Left ventricle myocardium inferior (tissue), 1 donor: ENCODE measurements at regions not wholly inside any gene's neighbourhood (a gene's known extent, or its start where the extent isn't known, plus 50 kb on each side); places are given as distances from the start of the nearest gene placed in this dataset.
A peak's percentile ranks its signal among the peaks of the same experiment; 100 is the strongest.

Experiments
- DNase-seq: peaks from one replicate; pipeline ENCODE4 v3.0.0-alpha.2; 2020
- H3K27ac ChIP-seq: fragments of 200-600 bp; replicated peaks from 2 replicates; pipeline ENCODE4 v1.8.0; 2021
- H3K27me3 ChIP-seq: fragments of 200-600 bp; 2 replicates; pipeline ENCODE4 v1.8.0; 2021; ENCODE audit warnings: low read depth
- H3K36me3 ChIP-seq: fragments of 200-600 bp; 2 replicates; pipeline ENCODE4 v1.8.0; 2021
- H3K4me1 ChIP-seq: fragments of 200-600 bp; 2 replicates; pipeline ENCODE4 v1.8.0; 2021
- H3K4me3 ChIP-seq: fragments of 200-600 bp; 2 replicates; pipeline ENCODE4 v1.8.0; 2021; ENCODE audit warnings: mild to moderate bottlenecking, moderate library complexity
- H3K9me3 ChIP-seq: fragments of 200-600 bp; replicated peaks from 2 replicates; pipeline ENCODE4 v1.8.0; 2021
- intact Hi-C: fragments of 100-400 bp; cut with micrococcal nuclease; formaldehyde crosslinking; loops from one replicate; pipeline ENCODE4 v1.11.0; 2022
- TF ChIP-seq, protein P1 (sequence below): fragments of 200-600 bp; IDR thresholded peaks from 2 replicates; pipeline ENCODE4 v1.8.0; 2021; ENCODE audit warnings: antibody characterized with exemption, mild to moderate bottlenecking, borderline replicate concordance
- donor health status: DM: no; HTN: yes; CAD: no; lungs with severe emphysema.

DNA sequence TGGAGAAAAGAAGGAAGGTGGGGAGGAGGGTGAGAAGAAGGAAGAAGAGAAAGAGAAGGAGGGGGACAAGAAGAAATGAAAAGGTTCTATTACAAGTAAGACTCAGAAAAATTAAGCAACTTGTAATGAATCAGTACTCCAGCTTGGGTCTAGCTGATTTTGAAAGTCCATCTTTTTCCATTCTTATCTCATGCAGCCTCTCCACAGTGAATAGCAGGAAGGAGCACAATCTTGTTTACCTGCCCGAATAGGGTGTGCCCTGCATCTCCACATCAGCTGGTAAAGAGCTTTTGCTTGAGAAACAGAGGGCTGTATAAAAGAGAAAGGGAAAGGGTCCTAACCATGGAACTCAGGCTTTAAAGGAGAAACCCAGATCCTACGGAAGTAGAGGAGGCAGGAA lies 348.8 kb downstream of the TPBG start:
- DNase-seq: no peak
- peaks cover 8% of the 10 kb centered on the region for H3K4me1 ChIP-seq
- H3K4me3 ChIP-seq: no peak overlapping the region
- TF ChIP-seq, protein P1, sequence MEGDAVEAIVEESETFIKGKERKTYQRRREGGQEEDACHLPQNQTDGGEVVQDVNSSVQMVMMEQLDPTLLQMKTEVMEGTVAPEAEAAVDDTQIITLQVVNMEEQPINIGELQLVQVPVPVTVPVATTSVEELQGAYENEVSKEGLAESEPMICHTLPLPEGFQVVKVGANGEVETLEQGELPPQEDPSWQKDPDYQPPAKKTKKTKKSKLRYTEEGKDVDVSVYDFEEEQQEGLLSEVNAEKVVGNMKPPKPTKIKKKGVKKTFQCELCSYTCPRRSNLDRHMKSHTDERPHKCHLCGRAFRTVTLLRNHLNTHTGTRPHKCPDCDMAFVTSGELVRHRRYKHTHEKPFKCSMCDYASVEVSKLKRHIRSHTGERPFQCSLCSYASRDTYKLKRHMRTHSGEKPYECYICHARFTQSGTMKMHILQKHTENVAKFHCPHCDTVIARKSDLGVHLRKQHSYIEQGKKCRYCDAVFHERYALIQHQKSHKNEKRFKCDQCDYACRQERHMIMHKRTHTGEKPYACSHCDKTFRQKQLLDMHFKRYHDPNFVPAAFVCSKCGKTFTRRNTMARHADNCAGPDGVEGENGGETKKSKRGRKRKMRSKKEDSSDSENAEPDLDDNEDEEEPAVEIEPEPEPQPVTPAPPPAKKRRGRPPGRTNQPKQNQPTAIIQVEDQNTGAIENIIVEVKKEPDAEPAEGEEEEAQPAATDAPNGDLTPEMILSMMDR: no peak
- intact Hi-C loops: no loop called here
- no peaks in the 10 kb centered on the region for H3K27me3 ChIP-seq
- peaks cover 26% of the 10 kb centered on the region for H3K9me3 ChIP-seq
- no peaks in the 10 kb centered on the region for H3K36me3 ChIP-seq
- peak overlapping the region; percentile 6 for H3K27ac ChIP-seq

DNA sequence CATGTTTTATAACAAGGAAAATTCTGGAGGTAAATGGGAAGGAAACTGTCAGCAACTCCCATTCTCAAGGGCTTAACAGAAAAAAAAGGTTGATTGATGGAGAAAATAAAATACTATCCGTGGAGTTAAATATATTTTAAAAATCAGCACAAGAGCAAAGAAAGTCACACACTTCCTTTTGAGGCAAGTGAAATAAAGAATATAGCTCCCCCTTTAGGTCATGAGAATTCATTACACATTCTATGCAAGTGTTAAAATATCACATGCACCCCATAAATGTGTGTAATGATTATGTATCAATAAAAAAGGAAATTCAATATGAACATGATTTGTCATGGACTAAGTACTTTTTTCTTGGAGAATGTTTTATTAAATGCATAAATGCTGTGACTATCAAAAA lies 349.2 kb downstream of the TPBG start:
- Histone ChIP-seq H3K27me3 (no peaks in the 10 kb centered on the region), H3K36me3 (no peaks in the 10 kb centered on the region), H3K4me1 (peaks cover 8% of the 10 kb centered on the region), H3K9me3 (peaks cover 26% of the 10 kb centered on the region), H3K27ac (no peak overlapping the region), H3K4me3 (no peak overlapping the region)
- no peak for DNase-seq
- TF ChIP-seq, protein P1: peak; percentile 42
- intact Hi-C loops: no loop called here

DNA sequence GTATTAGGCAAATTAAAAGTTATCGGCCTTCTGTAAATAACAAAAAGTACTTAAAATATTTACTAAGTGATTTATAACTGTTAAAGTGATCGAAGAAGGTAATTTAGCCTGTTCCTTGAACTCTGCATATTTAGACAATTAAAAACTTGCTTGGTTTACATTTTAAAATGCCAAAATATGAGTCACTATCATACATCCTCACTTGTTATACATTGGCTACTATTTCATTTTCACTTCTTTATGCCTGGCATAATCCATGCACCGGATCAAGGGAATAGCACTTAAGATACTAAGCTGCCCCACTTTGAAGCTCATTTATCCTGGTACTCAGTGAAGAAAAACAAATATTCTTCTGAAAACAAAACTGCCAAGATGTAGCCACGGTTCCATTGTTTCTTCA lies 344.6 kb downstream of the UBE3D start:
- H3K36me3 ChIP-seq: no peaks in the 10 kb centered on the region
- intact Hi-C loops: loop anchor here (10.0 kb wide), 1 partner anchor 426 kb away; no protein-coding TSS in a partner anchor
- DNase-seq: no peak
- peaks cover 2% of the 10 kb centered on the region for H3K9me3 ChIP-seq
- TF ChIP-seq, protein P1: no peak
- no peak overlapping the region for H3K27ac ChIP-seq
- H3K27me3 ChIP-seq: no peaks in the 10 kb centered on the region
- H3K4me3 ChIP-seq: no peak overlapping the region
- no peaks in the 10 kb centered on the region for H3K4me1 ChIP-seq

DNA sequence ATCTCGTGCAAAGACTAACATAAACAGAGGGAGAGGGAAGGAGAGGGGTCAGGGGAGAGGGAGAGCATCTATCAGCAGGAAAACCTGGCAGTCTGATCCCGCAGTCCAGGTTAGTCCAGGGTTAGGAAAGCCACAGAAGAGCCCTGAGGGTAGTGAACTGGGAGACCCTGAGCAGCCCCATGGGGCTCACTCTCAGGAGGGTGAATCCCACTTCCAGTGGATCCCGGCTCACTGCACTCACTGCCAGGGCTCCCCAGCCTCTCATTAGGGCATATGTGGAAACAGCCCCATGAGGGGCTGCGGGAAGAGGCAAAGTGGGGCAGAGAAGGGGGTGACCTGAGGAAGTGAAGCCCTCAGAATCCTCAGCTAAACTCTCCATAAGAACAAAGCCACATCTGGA lies 329.9 kb downstream of the UBE3D start:
- intact Hi-C loops: no loop called here
- H3K4me3 ChIP-seq: no peak overlapping the region
- DNase-seq: no peak
- no peak overlapping the region for H3K27ac ChIP-seq
- no peaks in the 10 kb centered on the region for H3K36me3 ChIP-seq
- TF ChIP-seq, protein P1: no peak
- no peaks in the 10 kb centered on the region for H3K9me3 ChIP-seq
- peaks cover 5% of the 10 kb centered on the region for H3K27me3 ChIP-seq
- no peaks in the 10 kb centered on the region for H3K4me1 ChIP-seq

DNA sequence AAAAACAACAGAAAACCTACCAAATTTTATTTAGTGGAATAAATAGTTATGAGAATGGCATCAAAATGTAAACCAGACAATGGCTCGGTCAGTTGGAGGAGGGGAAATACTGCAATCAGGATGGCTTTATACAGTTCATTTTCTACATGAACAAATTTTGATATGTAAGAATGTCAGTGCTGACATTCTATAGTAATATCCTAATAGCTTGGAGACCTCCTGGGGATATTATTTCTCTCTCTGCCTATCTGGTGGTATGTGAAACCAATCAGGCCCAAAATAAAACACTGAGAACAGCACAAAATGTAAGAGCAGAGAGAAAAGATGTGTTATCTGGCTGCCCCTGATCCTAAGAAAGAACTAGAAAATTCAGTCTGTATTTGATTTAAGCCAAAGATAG lies 327.7 kb downstream of the UBE3D start:
- intact Hi-C loops: no loop called here
- Histone ChIP-seq H3K36me3 (no peaks in the 10 kb centered on the region), H3K27me3 (peaks cover 5% of the 10 kb centered on the region), H3K4me3 (no peak overlapping the region), H3K27ac (no peak overlapping the region), H3K4me1 (no peaks in the 10 kb centered on the region), H3K9me3 (no peaks in the 10 kb centered on the region)
- TF ChIP-seq, protein P1: no peak
- DNase-seq: no peak

DNA sequence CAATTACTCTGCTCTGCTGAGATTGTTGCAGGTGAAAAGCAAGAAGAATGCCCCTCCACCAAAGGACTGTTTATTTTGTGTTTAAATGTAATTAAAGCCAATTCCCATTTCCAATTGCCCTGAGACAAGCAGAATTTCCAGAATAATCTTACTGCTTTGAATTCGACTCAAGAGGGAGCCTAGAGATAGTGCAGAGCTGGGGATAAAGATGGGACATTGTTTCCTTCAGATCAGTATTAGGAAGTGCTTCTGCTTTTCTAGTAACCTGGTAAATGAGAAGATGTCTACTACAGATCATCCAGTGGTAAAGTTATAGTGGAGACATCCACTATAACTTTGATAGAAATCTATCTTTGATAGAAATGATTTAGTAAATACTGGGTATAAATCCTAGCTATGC lies 326.9 kb downstream of the UBE3D start:
- Histone ChIP-seq H3K9me3 (no peaks in the 10 kb centered on the region), H3K36me3 (no peaks in the 10 kb centered on the region), H3K4me3 (no peak overlapping the region), H3K27ac (no peak overlapping the region), H3K4me1 (no peaks in the 10 kb centered on the region), H3K27me3 (peaks cover 5% of the 10 kb centered on the region)
- no peak for DNase-seq
- TF ChIP-seq, protein P1: no peak
- intact Hi-C loops: no loop called here
